ENCODE measurements at regions not wholly inside any gene's neighbourhood (a gene's known extent, or its start where the extent isn't known, plus 50 kb on each side); places are given as distances from the start of the nearest gene placed in this dataset.
"Not testable (repeated sequence)": the region's sequence is repeated elsewhere in the genome, so short reads cannot be mapped to it uniquely, and the experiment has no call there.

DNA sequence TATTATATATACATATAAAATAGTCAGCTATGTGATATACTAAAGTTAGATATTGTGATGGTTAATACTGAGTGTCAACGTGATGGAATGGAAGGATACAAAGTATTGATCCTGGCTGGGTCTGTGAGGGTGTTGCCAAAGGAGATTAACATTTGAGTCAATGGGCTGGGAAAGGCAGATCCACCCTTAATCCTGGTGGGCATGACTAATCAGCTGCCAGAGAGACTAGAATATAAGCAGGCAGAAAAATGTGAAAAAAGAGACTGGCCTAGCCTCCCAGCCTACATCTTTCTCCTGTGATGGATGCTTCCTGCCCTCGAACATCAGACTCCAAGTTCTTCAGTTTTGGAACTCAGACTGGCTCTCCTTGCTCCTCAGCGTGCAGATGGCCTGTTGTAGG, 321.6 kb upstream of the NT5E start:
- TF ChIP-seq, protein P1, sequence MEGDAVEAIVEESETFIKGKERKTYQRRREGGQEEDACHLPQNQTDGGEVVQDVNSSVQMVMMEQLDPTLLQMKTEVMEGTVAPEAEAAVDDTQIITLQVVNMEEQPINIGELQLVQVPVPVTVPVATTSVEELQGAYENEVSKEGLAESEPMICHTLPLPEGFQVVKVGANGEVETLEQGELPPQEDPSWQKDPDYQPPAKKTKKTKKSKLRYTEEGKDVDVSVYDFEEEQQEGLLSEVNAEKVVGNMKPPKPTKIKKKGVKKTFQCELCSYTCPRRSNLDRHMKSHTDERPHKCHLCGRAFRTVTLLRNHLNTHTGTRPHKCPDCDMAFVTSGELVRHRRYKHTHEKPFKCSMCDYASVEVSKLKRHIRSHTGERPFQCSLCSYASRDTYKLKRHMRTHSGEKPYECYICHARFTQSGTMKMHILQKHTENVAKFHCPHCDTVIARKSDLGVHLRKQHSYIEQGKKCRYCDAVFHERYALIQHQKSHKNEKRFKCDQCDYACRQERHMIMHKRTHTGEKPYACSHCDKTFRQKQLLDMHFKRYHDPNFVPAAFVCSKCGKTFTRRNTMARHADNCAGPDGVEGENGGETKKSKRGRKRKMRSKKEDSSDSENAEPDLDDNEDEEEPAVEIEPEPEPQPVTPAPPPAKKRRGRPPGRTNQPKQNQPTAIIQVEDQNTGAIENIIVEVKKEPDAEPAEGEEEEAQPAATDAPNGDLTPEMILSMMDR (conservative IDR thresholded peaks at IDR 0.05 in 1 of 2, IDR thresholded peaks at IDR 0.05 in 1 of 2; ENCODE audit: extremely low read depth in 1 of 2, insufficient read depth in 1 of 2, low read depth in 1 of 2, low read length in 2 of 2) = not testable (repeated sequence)
- not testable (repeated sequence) for TF ChIP-seq EZH2 (IDR thresholded peaks at IDR 0.05; ENCODE audit: borderline replicate concordance, low read length)
